Bronchial epithelial cell (primary cell): ENCODE measurements at regions not wholly inside any gene's neighbourhood (a gene's known extent, or its start where the extent isn't known, plus 50 kb on each side); places are given as distances from the start of the nearest gene placed in this dataset.

Experiments
- DNase-seq: peaks from one replicate; pipeline ENCODE4 v3.0.0-alpha.2; 2010; ENCODE audit warnings: low read depth
- FAIRE-seq: peaks from 2 replicates; lab custom pipeline; 2011; peaks lifted over from hg19 to GRCh38; lab: Jason Lieb, UNC
- H3K27me3 ChIP-seq: 2 replicates; pipeline ENCODE4 v1.5.1; 2011; ENCODE audit warnings: low read length; ENCODE audit not compliant: control insufficient read depth, insufficient read depth
- H3K36me3 ChIP-seq: 2 replicates; pipeline ENCODE4 v1.5.1; 2011; ENCODE audit warnings: low read length; ENCODE audit not compliant: control insufficient read depth, insufficient read depth
- H3K4me3 ChIP-seq: 2 replicates; pipeline ENCODE4 v1.5.1; 2011; ENCODE audit warnings: mild to moderate bottlenecking, low read depth, low read length, control low read depth
- TF ChIP-seq, protein P1 (sequence below): IDR thresholded peaks from 2 replicates; pipeline ENCODE4 v1.5.1; 2011; ENCODE audit warnings: mild to moderate bottlenecking, moderate library complexity, low read length, control low read depth, inconsistent platforms; ENCODE audit not compliant: insufficient read depth, severe bottlenecking

DNA sequence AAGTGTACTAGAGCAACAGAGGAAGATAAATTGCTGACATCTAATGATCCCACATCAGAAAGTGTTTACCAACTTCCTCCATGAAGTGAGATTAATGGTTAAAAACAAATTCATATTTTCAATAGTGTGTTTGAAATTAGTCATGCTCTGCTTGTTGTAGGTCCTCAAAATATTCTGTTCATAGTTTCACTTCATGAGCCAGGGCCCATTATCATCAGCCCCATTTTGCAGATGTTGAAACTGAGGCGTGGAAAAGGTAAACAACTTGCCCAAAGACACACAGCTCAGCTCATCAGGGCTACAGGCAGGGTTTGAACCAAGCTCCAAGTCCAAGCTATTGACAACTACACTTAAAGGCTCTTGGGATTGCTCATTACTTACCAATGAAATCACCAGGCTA is 103.5 kb upstream of the PPARGC1A start:
- Histone ChIP-seq H3K36me3 (no peaks in the 10 kb centered on the region), H3K27me3 (no peaks in the 10 kb centered on the region), H3K4me3 (no peak overlapping the region)
- TF ChIP-seq, protein P1, sequence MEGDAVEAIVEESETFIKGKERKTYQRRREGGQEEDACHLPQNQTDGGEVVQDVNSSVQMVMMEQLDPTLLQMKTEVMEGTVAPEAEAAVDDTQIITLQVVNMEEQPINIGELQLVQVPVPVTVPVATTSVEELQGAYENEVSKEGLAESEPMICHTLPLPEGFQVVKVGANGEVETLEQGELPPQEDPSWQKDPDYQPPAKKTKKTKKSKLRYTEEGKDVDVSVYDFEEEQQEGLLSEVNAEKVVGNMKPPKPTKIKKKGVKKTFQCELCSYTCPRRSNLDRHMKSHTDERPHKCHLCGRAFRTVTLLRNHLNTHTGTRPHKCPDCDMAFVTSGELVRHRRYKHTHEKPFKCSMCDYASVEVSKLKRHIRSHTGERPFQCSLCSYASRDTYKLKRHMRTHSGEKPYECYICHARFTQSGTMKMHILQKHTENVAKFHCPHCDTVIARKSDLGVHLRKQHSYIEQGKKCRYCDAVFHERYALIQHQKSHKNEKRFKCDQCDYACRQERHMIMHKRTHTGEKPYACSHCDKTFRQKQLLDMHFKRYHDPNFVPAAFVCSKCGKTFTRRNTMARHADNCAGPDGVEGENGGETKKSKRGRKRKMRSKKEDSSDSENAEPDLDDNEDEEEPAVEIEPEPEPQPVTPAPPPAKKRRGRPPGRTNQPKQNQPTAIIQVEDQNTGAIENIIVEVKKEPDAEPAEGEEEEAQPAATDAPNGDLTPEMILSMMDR = no peak
- DNase-seq (no peak), FAIRE-seq (peak; percentile 55)

DNA sequence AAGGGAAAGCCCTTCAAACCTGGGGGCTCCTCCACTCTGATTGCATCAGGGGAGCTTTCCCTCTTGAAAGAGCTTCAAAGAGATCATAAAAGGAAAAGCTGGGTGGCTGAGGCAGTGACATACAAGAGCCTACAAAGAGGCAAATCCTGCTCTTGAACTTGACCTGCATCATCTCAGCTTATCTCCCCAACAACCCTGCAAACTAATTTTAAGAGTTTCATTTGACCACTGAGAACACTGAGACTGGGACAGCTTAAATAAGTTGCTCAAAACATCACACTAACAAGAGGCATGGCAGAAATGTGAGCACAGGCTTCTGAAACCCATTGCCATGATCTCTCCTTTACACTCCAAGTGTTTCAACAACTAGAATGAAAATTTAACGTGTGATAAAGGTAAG is 101.6 kb upstream of the PPARGC1A start:
- H3K27me3 ChIP-seq = no peaks in the 10 kb centered on the region
- DNase-seq (no peak), FAIRE-seq (no peak)
- TF ChIP-seq, protein P1 = no peak
- H3K36me3 ChIP-seq = no peaks in the 10 kb centered on the region
- H3K4me3 ChIP-seq = no peak overlapping the region

DNA sequence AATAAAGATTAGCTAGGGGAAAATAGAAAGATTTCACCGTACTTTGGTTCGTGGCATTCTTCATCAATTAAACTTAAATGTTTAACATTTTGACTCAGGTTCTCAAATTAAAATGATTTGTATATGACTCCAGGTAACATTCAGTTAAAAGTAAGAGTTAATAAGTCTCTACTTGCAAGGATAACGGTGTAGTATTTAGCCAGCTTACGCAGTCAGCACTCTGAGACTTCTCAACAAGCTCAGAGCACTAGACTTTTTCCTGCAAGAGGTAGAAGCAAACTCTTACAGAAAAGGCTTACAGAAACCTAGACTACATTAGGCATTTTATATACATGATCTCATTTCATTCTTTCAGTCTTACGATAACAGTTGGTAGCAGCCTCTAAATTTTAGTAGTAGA is 96.4 kb upstream of the PPARGC1A start:
- TF ChIP-seq, protein P1 = no peak
- no peak for DNase-seq
- no peaks in the 10 kb centered on the region for H3K36me3 ChIP-seq
- no peak for FAIRE-seq
- H3K4me3 ChIP-seq = no peak overlapping the region
- no peaks in the 10 kb centered on the region for H3K27me3 ChIP-seq

DNA sequence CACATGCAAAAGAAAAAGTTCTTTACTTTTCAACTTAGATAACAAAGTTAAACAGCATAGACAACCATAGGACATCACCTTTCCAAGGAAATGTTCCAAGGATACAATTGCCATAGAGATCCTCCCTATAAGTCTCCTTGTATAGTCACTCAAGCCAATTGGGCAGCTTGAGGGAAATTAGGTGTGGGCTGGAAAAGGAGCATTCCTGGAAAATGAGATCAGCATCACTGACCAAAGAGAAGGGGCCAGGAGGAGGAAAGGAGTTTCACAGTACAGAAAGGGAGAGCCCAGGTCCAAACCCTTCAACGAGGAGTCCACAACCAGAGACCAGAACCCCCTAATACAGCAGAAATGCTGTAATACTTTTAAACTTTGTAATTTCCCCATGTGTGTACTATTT is 91.5 kb upstream of the PPARGC1A start:
- Histone ChIP-seq H3K36me3 (no peaks in the 10 kb centered on the region), H3K27me3 (no peaks in the 10 kb centered on the region), H3K4me3 (no peak overlapping the region)
- TF ChIP-seq, protein P1 = no peak
- FAIRE-seq = no peak
- peak; percentile 7 for DNase-seq

DNA sequence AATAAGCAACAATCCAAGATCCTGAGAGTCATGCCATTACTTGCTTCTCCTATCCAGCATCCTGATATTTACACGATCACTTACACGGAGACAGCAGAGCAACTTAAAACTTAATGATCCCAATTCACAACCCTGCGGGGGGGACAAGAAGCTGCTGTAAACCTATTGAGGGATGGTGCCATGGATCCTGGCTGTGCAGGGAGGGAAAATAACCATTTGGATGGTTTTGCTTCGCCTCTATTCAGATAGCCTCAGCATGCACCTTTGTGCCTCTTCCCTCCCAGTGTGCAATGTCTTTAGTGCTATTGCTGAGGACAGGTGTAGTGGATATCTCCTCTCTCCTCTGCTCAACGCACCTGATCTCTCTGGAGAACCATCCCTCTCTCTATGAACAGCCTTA is 89.7 kb upstream of the PPARGC1A start:
- TF ChIP-seq, protein P1 = no peak
- FAIRE-seq = no peak

DNA sequence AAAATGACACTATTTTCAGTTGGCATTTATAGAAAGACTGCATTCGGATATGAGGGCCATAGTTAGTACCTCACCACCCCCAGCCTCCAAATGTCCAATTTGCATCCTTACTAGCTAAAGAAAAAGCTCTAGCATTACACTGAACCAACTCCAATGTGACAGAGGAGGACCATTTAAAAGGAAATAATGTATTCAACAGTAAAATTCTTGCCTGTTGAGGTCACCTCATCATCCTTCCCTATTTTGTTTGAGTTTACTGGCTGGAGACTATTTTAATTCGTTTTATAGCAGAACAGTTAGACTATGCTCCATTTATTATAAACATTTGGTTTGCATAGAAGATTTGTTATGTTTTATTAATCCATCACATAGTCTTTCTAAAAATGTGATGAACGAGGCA is 88.2 kb upstream of the PPARGC1A start:
- no peak for DNase-seq
- TF ChIP-seq, protein P1 = no peak
- no peaks in the 10 kb centered on the region for H3K36me3 ChIP-seq
- H3K27me3 ChIP-seq = no peaks in the 10 kb centered on the region
- no peak overlapping the region for H3K4me3 ChIP-seq
- no peak for FAIRE-seq

More for the DNA sequence above, 89.7 kb upstream of the PPARGC1A start:
- no peak overlapping the region for H3K4me3 ChIP-seq
- no peaks in the 10 kb centered on the region for H3K36me3 ChIP-seq
- H3K27me3 ChIP-seq = no peaks in the 10 kb centered on the region
- no peak for DNase-seq
